ENCODE measurements at regions not wholly inside any gene's neighbourhood (a gene's known extent, or its start where the extent isn't known, plus 50 kb on each side); places are given as distances from the start of the nearest gene placed in this dataset.
"Not testable (repeated sequence)": the region's sequence is repeated elsewhere in the genome, so short reads cannot be mapped to it uniquely, and the experiment has no call there.

DNA sequence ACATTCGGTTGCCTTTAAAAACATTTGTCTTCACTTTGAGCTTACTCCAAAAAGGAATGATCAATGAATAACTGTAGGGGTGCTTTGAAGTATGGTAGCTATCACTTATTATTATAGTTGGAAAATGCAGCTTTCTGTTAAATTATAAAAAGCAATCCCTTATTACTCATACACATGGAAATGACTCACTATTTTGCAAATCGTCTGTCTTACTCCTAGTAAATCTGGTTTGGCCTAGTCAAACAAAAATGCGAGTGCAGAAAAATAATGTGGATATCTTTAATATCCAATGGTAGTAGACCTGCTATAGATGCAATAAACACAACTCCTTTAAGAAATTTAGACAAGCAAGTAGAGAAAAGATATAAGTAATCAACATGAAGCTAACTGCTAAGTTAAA, 112.5 kb downstream of the ZIC1 start:
- no peak overlapping the region for H3K23ac ChIP-seq (ENCODE audit: low read length)
- H3K79me1 ChIP-seq (ENCODE audit: low read length) = no peaks in the 10 kb centered on the region
- H3K4me1 ChIP-seq (ENCODE audit: control insufficient read depth in 1 of 2, insufficient read depth in 2 of 2, low read length in 2 of 2) = no peaks in the 10 kb centered on the region
- WGBS (ENCODE audit: extremely low coverage, insufficient coverage, insufficient read length) = no CpG with 5 or more reads among the region's 3 CpGs
- no peaks in the 10 kb centered on the region for H3K9me3 ChIP-seq (ENCODE audit: insufficient read depth, low read depth, low read length)
- no peak overlapping the region for H2AK5ac ChIP-seq (ENCODE audit: low read length)
- H3K79me2 ChIP-seq (ENCODE audit: control insufficient read depth, insufficient read depth, low read length, poor library complexity) = no peaks in the 10 kb centered on the region
- no peak overlapping the region for H2BK120ac ChIP-seq (ENCODE audit: insufficient read depth, low read length, poor library complexity)
- no peak overlapping the region for H3K18ac ChIP-seq (ENCODE audit: low read length)
- H3K9ac ChIP-seq (ENCODE audit: low read length) = no peak overlapping the region
- no peak overlapping the region for H3K27ac ChIP-seq (ENCODE audit: low read depth, low read length)
- no peaks in the 10 kb centered on the region for H3K36me3 ChIP-seq (ENCODE audit: control insufficient read depth in 1 of 2, insufficient read depth in 2 of 2, low read length in 2 of 2)
- no peak overlapping the region for H3K4ac ChIP-seq (ENCODE audit: low read depth, low read length)
- no peak overlapping the region for H4K91ac ChIP-seq (ENCODE audit: low read depth, low read length)
- no peak overlapping the region for H2BK12ac ChIP-seq (ENCODE audit: low read length)
- no peak overlapping the region for H2AFZ ChIP-seq (ENCODE audit: insufficient read depth, low read length, poor library complexity)
- no peak overlapping the region for H3K14ac ChIP-seq (ENCODE audit: low read length)
- no peaks in the 10 kb centered on the region for H3K27me3 ChIP-seq (ENCODE audit: insufficient read depth, low read length)
- no peak for DNase-seq
- H3K4me2 ChIP-seq (ENCODE audit: low read length) = no peak overlapping the region
- H4K12ac ChIP-seq (ENCODE audit: low read depth, low read length) = no peak overlapping the region
- no peak overlapping the region for H2BK5ac ChIP-seq (ENCODE audit: low read depth, low read length, poor library complexity)
- no peak overlapping the region for H4K8ac ChIP-seq (ENCODE audit: low read depth, low read length)
- H3K4me3 ChIP-seq (ENCODE audit: low read depth, low read length) = no peak overlapping the region

GRCh38 chr3:147522780-147523179, 113.6 kb downstream of the ZIC1 start:
- WGBS (ENCODE audit: extremely low coverage, insufficient coverage, insufficient read length) = no CpG with 5 or more reads among the region's 1 CpG

GRCh38 chr3:147529551-147529950, 120.4 kb downstream of the ZIC1 start:
- no peaks in the 10 kb centered on the region for H3K4me1 ChIP-seq (ENCODE audit: control insufficient read depth in 1 of 2, insufficient read depth in 2 of 2, low read length in 2 of 2)
- H2AK5ac ChIP-seq (ENCODE audit: low read length) = no peak overlapping the region
- no peaks in the 10 kb centered on the region for H3K9me3 ChIP-seq (ENCODE audit: insufficient read depth, low read depth, low read length)
- no peak for DNase-seq
- H2BK12ac ChIP-seq (ENCODE audit: low read length) = no peak overlapping the region
- no peak overlapping the region for H3K14ac ChIP-seq (ENCODE audit: low read length)
- no peak overlapping the region for H3K18ac ChIP-seq (ENCODE audit: low read length)
- no peaks in the 10 kb centered on the region for H3K79me2 ChIP-seq (ENCODE audit: control insufficient read depth, insufficient read depth, low read length, poor library complexity)
- H3K4ac ChIP-seq (ENCODE audit: low read depth, low read length) = no peak overlapping the region
- no peak overlapping the region for H2BK120ac ChIP-seq (ENCODE audit: insufficient read depth, low read length, poor library complexity)
- no peaks in the 10 kb centered on the region for H3K36me3 ChIP-seq (ENCODE audit: control insufficient read depth in 1 of 2, insufficient read depth in 2 of 2, low read length in 2 of 2)
- no CpG with 5 or more reads among the region's 2 CpGs for WGBS (ENCODE audit: extremely low coverage, insufficient coverage, insufficient read length)
- H3K27me3 ChIP-seq (ENCODE audit: insufficient read depth, low read length) = no peaks in the 10 kb centered on the region
- no peak overlapping the region for H3K4me2 ChIP-seq (ENCODE audit: low read length)
- H3K4me3 ChIP-seq (ENCODE audit: low read depth, low read length) = no peak overlapping the region
- no peaks in the 10 kb centered on the region for H3K79me1 ChIP-seq (ENCODE audit: low read length)
- H4K8ac ChIP-seq (ENCODE audit: low read depth, low read length) = no peak overlapping the region
- H2BK5ac ChIP-seq (ENCODE audit: low read depth, low read length, poor library complexity) = no peak overlapping the region
- no peak overlapping the region for H3K27ac ChIP-seq (ENCODE audit: low read depth, low read length)
- no peak overlapping the region for H2AFZ ChIP-seq (ENCODE audit: insufficient read depth, low read length, poor library complexity)
- no peak overlapping the region for H4K12ac ChIP-seq (ENCODE audit: low read depth, low read length)
- no peak overlapping the region for H3K23ac ChIP-seq (ENCODE audit: low read length)
- H3K9ac ChIP-seq (ENCODE audit: low read length) = no peak overlapping the region
- H4K91ac ChIP-seq (ENCODE audit: low read depth, low read length) = no peak overlapping the region

More at GRCh38 chr3:147522780-147523179, 113.6 kb downstream of the ZIC1 start:
- H3K4me1 ChIP-seq (ENCODE audit: control insufficient read depth in 1 of 2, insufficient read depth in 2 of 2, low read length in 2 of 2); H2AFZ ChIP-seq (ENCODE audit: insufficient read depth, low read length, poor library complexity); H4K12ac ChIP-seq (ENCODE audit: low read depth, low read length); H3K14ac ChIP-seq (ENCODE audit: low read length); DNase-seq; H3K9ac ChIP-seq (ENCODE audit: low read length); H3K9me3 ChIP-seq (ENCODE audit: insufficient read depth, low read depth, low read length); H3K79me1 ChIP-seq (ENCODE audit: low read length); H4K8ac ChIP-seq (ENCODE audit: low read depth, low read length); H2BK12ac ChIP-seq (ENCODE audit: low read length); H3K4ac ChIP-seq (ENCODE audit: low read depth, low read length); H2BK5ac ChIP-seq (ENCODE audit: low read depth, low read length, poor library complexity); H2AK5ac ChIP-seq (ENCODE audit: low read length); H2BK120ac ChIP-seq (ENCODE audit: insufficient read depth, low read length, poor library complexity); H3K27me3 ChIP-seq (ENCODE audit: insufficient read depth, low read length); H4K91ac ChIP-seq (ENCODE audit: low read depth, low read length); H3K79me2 ChIP-seq (ENCODE audit: control insufficient read depth, insufficient read depth, low read length, poor library complexity); H3K23ac ChIP-seq (ENCODE audit: low read length); H3K36me3 ChIP-seq (ENCODE audit: control insufficient read depth in 1 of 2, insufficient read depth in 2 of 2, low read length in 2 of 2); H3K27ac ChIP-seq (ENCODE audit: low read depth, low read length); H3K4me2 ChIP-seq (ENCODE audit: low read length); H3K4me3 ChIP-seq (ENCODE audit: low read depth, low read length); H3K18ac ChIP-seq (ENCODE audit: low read length): not testable (repeated sequence)

- H3K27ac ChIP-seq (ENCODE audit: low read depth, low read length) = no peak overlapping the region
- no peak overlapping the region for H2BK5ac ChIP-seq (ENCODE audit: low read depth, low read length, poor library complexity)
- no peaks in the 10 kb centered on the region for H3K9me3 ChIP-seq (ENCODE audit: insufficient read depth, low read depth, low read length)
- no peaks in the 10 kb centered on the region for H3K79me1 ChIP-seq (ENCODE audit: low read length)
- no peak overlapping the region for H4K8ac ChIP-seq (ENCODE audit: low read depth, low read length)
- no peak overlapping the region for H3K4me2 ChIP-seq (ENCODE audit: low read length)
- H2AK5ac ChIP-seq (ENCODE audit: low read length) = no peak overlapping the region
- H4K12ac ChIP-seq (ENCODE audit: low read depth, low read length) = no peak overlapping the region
- no peak overlapping the region for H3K4me3 ChIP-seq (ENCODE audit: low read depth, low read length)
- H3K23ac ChIP-seq (ENCODE audit: low read length) = no peak overlapping the region
- no peak overlapping the region for H2AFZ ChIP-seq (ENCODE audit: insufficient read depth, low read length, poor library complexity)
- H2BK12ac ChIP-seq (ENCODE audit: low read length) = no peak overlapping the region
- no peak overlapping the region for H3K18ac ChIP-seq (ENCODE audit: low read length)
- no peaks in the 10 kb centered on the region for H3K27me3 ChIP-seq (ENCODE audit: insufficient read depth, low read length)
- no peak overlapping the region for H2BK120ac ChIP-seq (ENCODE audit: insufficient read depth, low read length, poor library complexity)
- no peaks in the 10 kb centered on the region for H3K4me1 ChIP-seq (ENCODE audit: control insufficient read depth in 1 of 2, insufficient read depth in 2 of 2, low read length in 2 of 2)
- no peak overlapping the region for H3K4ac ChIP-seq (ENCODE audit: low read depth, low read length)
- no peak overlapping the region for H3K9ac ChIP-seq (ENCODE audit: low read length)
- no CpG with 5 or more reads among the region's 4 CpGs for WGBS (ENCODE audit: extremely low coverage, insufficient coverage, insufficient read length)
- no peaks in the 10 kb centered on the region for H3K79me2 ChIP-seq (ENCODE audit: control insufficient read depth, insufficient read depth, low read length, poor library complexity)
- no peak overlapping the region for H3K14ac ChIP-seq (ENCODE audit: low read length)
- DNase-seq = no peak
- no peak overlapping the region for H4K91ac ChIP-seq (ENCODE audit: low read depth, low read length)
- H3K36me3 ChIP-seq (ENCODE audit: control insufficient read depth in 1 of 2, insufficient read depth in 2 of 2, low read length in 2 of 2) = no peaks in the 10 kb centered on the region
These were observed 128.9 kb downstream of the ZIC1 start for GRCh38 chr3:147538034-147538433.

All from trophoblast cell (in vitro differentiated cells and primary cell).